HL-60 (cell line): ENCODE measurements at regions not wholly inside any gene's neighbourhood (a gene's known extent, or its start where the extent isn't known, plus 50 kb on each side); places are given as distances from the start of the nearest gene placed in this dataset.

Source experiments
- CTCF ChIP-seq: IDR thresholded peaks from one replicate; pipeline ENCODE4 v1.5.1; 2011; ENCODE audit warnings: low read length, control low read depth, inconsistent platforms; ENCODE audit not compliant: insufficient read depth
- POLR2AphosphoS5 ChIP-seq: IDR thresholded peaks from 2 replicates; pipeline ENCODE4 v1.6.1; 2012; ENCODE audit warnings: low read depth
- SPI1 ChIP-seq: IDR thresholded peaks from 2 replicates; pipeline ENCODE4 v1.6.1; 2012; ENCODE audit warnings: low read depth, mild to moderate bottlenecking, borderline replicate concordance
- TF ChIP-seq, protein P1 (sequence below): IDR thresholded peaks from 2 replicates; pipeline ENCODE4 v1.6.1; 2012; ENCODE audit warnings: low read depth; ENCODE audit not compliant: insufficient replicate concordance

GRCh38 chr5:26791433-26791832, 247.0 kb downstream of the CDH9 start:
- TF ChIP-seq CTCF (no peak), SPI1 (no peak), POLR2AphosphoS5 (no peak)
- TF ChIP-seq, protein P1, sequence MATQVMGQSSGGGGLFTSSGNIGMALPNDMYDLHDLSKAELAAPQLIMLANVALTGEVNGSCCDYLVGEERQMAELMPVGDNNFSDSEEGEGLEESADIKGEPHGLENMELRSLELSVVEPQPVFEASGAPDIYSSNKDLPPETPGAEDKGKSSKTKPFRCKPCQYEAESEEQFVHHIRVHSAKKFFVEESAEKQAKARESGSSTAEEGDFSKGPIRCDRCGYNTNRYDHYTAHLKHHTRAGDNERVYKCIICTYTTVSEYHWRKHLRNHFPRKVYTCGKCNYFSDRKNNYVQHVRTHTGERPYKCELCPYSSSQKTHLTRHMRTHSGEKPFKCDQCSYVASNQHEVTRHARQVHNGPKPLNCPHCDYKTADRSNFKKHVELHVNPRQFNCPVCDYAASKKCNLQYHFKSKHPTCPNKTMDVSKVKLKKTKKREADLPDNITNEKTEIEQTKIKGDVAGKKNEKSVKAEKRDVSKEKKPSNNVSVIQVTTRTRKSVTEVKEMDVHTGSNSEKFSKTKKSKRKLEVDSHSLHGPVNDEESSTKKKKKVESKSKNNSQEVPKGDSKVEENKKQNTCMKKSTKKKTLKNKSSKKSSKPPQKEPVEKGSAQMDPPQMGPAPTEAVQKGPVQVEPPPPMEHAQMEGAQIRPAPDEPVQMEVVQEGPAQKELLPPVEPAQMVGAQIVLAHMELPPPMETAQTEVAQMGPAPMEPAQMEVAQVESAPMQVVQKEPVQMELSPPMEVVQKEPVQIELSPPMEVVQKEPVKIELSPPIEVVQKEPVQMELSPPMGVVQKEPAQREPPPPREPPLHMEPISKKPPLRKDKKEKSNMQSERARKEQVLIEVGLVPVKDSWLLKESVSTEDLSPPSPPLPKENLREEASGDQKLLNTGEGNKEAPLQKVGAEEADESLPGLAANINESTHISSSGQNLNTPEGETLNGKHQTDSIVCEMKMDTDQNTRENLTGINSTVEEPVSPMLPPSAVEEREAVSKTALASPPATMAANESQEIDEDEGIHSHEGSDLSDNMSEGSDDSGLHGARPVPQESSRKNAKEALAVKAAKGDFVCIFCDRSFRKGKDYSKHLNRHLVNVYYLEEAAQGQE, result no peak
